Keratinocyte (primary cell): ENCODE measurements at regions not wholly inside any gene's neighbourhood (a gene's known extent, or its start where the extent isn't known, plus 50 kb on each side); places are given as distances from the start of the nearest gene placed in this dataset.

Source experiments
- DNase-seq: peaks from one replicate; pipeline ENCODE4 v3.0.0-alpha.2; 2011; ENCODE audit warnings: low read depth, missing footprints, low spot score
- FAIRE-seq: peaks from 2 replicates; lab custom pipeline; 2011; peaks lifted over from hg19 to GRCh38; lab: Jason Lieb, UNC
- H2AFZ ChIP-seq: 2 replicates; pipeline ENCODE4 v1.6.0; 2012; ENCODE audit warnings: low read length, control low read depth, inconsistent platforms; ENCODE audit not compliant: control insufficient read depth
- H3K27ac ChIP-seq: 2 replicates; pipeline ENCODE4 v1.5.1; 2011; ENCODE audit warnings: low read length; ENCODE audit not compliant: control insufficient read depth, insufficient read depth
- H3K27me3 ChIP-seq: 3 replicates; pipeline ENCODE4 v1.6.0; 2011; ENCODE audit warnings: low read length; ENCODE audit not compliant: control insufficient read depth, insufficient read depth; ENCODE audit errors: extremely low read depth
- H3K36me3 ChIP-seq, 2 experiments: 2 replicates in 1 of 2; 3 replicates in 1 of 2; pipeline ENCODE4 v1.5.1; 2011; ENCODE audit warnings: low read length in 2 of 2, mild to moderate bottlenecking in 1 of 2; ENCODE audit not compliant: control insufficient read depth in 2 of 2, insufficient read depth in 2 of 2; ENCODE audit errors: extremely low read depth in 1 of 2
- H3K4me1 ChIP-seq: 3 replicates; pipeline ENCODE4 v1.5.1; 2011; ENCODE audit warnings: low read length; ENCODE audit not compliant: control insufficient read depth, insufficient read depth; ENCODE audit errors: extremely low read depth
- H3K4me2 ChIP-seq: 3 replicates; pipeline ENCODE4 v1.6.0; 2011; ENCODE audit warnings: low read depth, low read length; ENCODE audit not compliant: control insufficient read depth, insufficient read depth; ENCODE audit errors: extremely low read depth
- H3K4me3 ChIP-seq, 3 experiments: fragments of 200-600 bp in 1 of 3; sonication (generic) in 1 of 3; 2 replicates in 2 of 3; 3 replicates in 1 of 3; pipeline ENCODE4 v1.5.1; 2011 to 2016; ENCODE audit warnings: low read length in 3 of 3, mild to moderate bottlenecking in 3 of 3, control low read depth in 2 of 3, inconsistent platforms in 1 of 3, low read depth in 1 of 3, mixed read lengths in 1 of 3, mixed run types in 1 of 3, moderate library complexity in 1 of 3; ENCODE audit not compliant: control insufficient read depth in 2 of 3, insufficient read depth in 2 of 3; ENCODE audit errors: extremely low read depth in 1 of 3
- H3K79me2 ChIP-seq: 2 replicates; pipeline ENCODE4 v1.6.0; 2012; ENCODE audit warnings: low read length; ENCODE audit not compliant: control insufficient read depth, insufficient read depth
- H3K9ac ChIP-seq: 3 replicates; pipeline ENCODE4 v1.6.0; 2011; ENCODE audit warnings: low read length; ENCODE audit not compliant: control insufficient read depth, insufficient read depth; ENCODE audit errors: extremely low read depth
- H3K9me1 ChIP-seq: 3 replicates; pipeline ENCODE4 v1.6.0; 2011; ENCODE audit warnings: low read length; ENCODE audit not compliant: control insufficient read depth, insufficient read depth; ENCODE audit errors: extremely low read depth
- H3K9me3 ChIP-seq: 2 replicates; pipeline ENCODE4 v1.5.1; 2012; ENCODE audit warnings: low read depth, low read length; ENCODE audit not compliant: control insufficient read depth
- H4K20me1 ChIP-seq: 3 replicates; pipeline ENCODE4 v1.6.0; 2011; ENCODE audit warnings: low read length; ENCODE audit not compliant: control insufficient read depth, insufficient read depth; ENCODE audit errors: extremely low read depth
- CTCF ChIP-seq, 3 experiments: IDR thresholded peaks in 1 of 3; conservative IDR thresholded peaks in 1 of 3; optimal IDR thresholded peaks in 1 of 3; 2 replicates in 2 of 3; 3 replicates in 1 of 3; pipeline versions ENCODE3 to v1.5.1; 2011; ENCODE audit warnings: low read length in 3 of 3, mild to moderate bottlenecking in 3 of 3, moderate library complexity in 2 of 3, control low read depth in 1 of 3, inconsistent platforms in 1 of 3; ENCODE audit not compliant: insufficient read depth in 2 of 3; ENCODE audit errors: extremely low read depth in 1 of 3
- EZH2 ChIP-seq: IDR thresholded peaks from one replicate; pipeline ENCODE4 v1.6.1; 2012; ENCODE audit warnings: inconsistent platforms, mild to moderate bottlenecking, low read length, moderate library complexity
- dilution Hi-C: fragments of 300-500 bp; cut with MboI; formaldehyde crosslinking; loops from one replicate; pipeline ENCODE4 v1.7.0; 2020; ENCODE audit warnings: low sequenced_read_pairs; ENCODE audit not compliant: extremely low pct_ligation_motif_present

- Histone ChIP-seq H3K27me3 (no peaks in the 10 kb centered on the region), H3K4me1 (no peaks in the 10 kb centered on the region), H3K27ac (no peak overlapping the region), H3K9me1 (no peaks in the 10 kb centered on the region), H3K4me2 (no peak overlapping the region), H3K9me3 (no peaks in the 10 kb centered on the region), H3K9ac (no peak overlapping the region), H4K20me1 (no peaks in the 10 kb centered on the region), H3K79me2 (no peaks in the 10 kb centered on the region), H3K36me3 (no peaks in the 10 kb centered on the region), H2AFZ (no peak overlapping the region), H3K4me3 (no peak overlapping the region)
- TF ChIP-seq CTCF (optimal IDR thresholded peaks at IDR 0.05 in 1 of 3, IDR thresholded peaks at IDR 0.05 in 1 of 3, conservative IDR thresholded peaks at IDR 0.05 in 1 of 3; ENCODE audit: extremely low read depth in 1 of 3, insufficient read depth in 2 of 3, low read length in 3 of 3) (no peak), EZH2 (no peak)
- no peak for FAIRE-seq
- dilution Hi-C loops = no loop called here
- no peak for DNase-seq
Measured at GRCh38 chr14:98665007-98665406, 607.0 kb downstream of the BCL11B start.

GRCh38 chr14:98666545-98666944 is 605.5 kb downstream of the BCL11B start:
- FAIRE-seq (no peak), DNase-seq (no peak)
- no peak overlapping the region for H3K4me3 ChIP-seq
- TF ChIP-seq CTCF (optimal IDR thresholded peaks at IDR 0.05 in 1 of 3, IDR thresholded peaks at IDR 0.05 in 1 of 3, conservative IDR thresholded peaks at IDR 0.05 in 1 of 3; ENCODE audit: extremely low read depth in 1 of 3, insufficient read depth in 2 of 3, low read length in 3 of 3) = no peak
- TF ChIP-seq EZH2 = no peak
- H4K20me1 ChIP-seq = no peaks in the 10 kb centered on the region
- H2AFZ ChIP-seq = no peak overlapping the region
- H3K4me2 ChIP-seq = no peak overlapping the region
- H3K36me3 ChIP-seq = no peaks in the 10 kb centered on the region
- H3K9me1 ChIP-seq = no peaks in the 10 kb centered on the region
- no peak overlapping the region for H3K27ac ChIP-seq
- no peaks in the 10 kb centered on the region for H3K79me2 ChIP-seq
- no peaks in the 10 kb centered on the region for H3K27me3 ChIP-seq
- H3K4me1 ChIP-seq = no peaks in the 10 kb centered on the region
- no peak overlapping the region for H3K9ac ChIP-seq
- H3K9me3 ChIP-seq = no peaks in the 10 kb centered on the region
- dilution Hi-C loops = no loop called here
